Osteoblast (primary cell): ENCODE measurements at regions not wholly inside any gene's neighbourhood (a gene's known extent, or its start where the extent isn't known, plus 50 kb on each side); places are given as distances from the start of the nearest gene placed in this dataset.

Experiments used
- DNase-seq: peaks from one replicate; pipeline ENCODE4 v3.0.0; 2011; ENCODE audit warnings: low spot score, mixed read lengths; ENCODE audit not compliant: insufficient read length; ENCODE audit errors: missing footprints
- H2AFZ ChIP-seq: 2 replicates; pipeline ENCODE4 v1.6.0; 2011; ENCODE audit warnings: mild to moderate bottlenecking, low read length
- H3K27ac ChIP-seq: 2 replicates; pipeline ENCODE4 v1.5.1; 2011; ENCODE audit warnings: mild to moderate bottlenecking, low read depth, low read length, moderate library complexity
- H3K27me3 ChIP-seq: 2 replicates; pipeline ENCODE4 v1.6.0; 2012; ENCODE audit warnings: mild to moderate bottlenecking, control low read depth, inconsistent platforms, low read length, moderate library complexity; ENCODE audit not compliant: insufficient read depth
- H3K36me3 ChIP-seq: 2 replicates; pipeline ENCODE4 v1.5.1; 2011; ENCODE audit warnings: mild to moderate bottlenecking, low read length, control low read depth, moderate library complexity; ENCODE audit not compliant: insufficient read depth
- H3K4me1 ChIP-seq: 2 replicates; pipeline ENCODE4 v1.5.1; 2011; ENCODE audit warnings: mild to moderate bottlenecking, low read length, control low read depth, moderate library complexity; ENCODE audit not compliant: insufficient read depth
- H3K4me2 ChIP-seq: 2 replicates; pipeline ENCODE4 v1.6.0; 2011; ENCODE audit warnings: mild to moderate bottlenecking, low read length; ENCODE audit not compliant: insufficient read depth
- H3K4me3 ChIP-seq: fragments of 200-600 bp; sonication (generic); 3 replicates; pipeline ENCODE4 v1.5.1; 2012; ENCODE audit warnings: mild to moderate bottlenecking, low read length, inconsistent platforms; ENCODE audit not compliant: insufficient read depth
- H3K79me2 ChIP-seq: 2 replicates; pipeline ENCODE4 v1.6.0; 2012; ENCODE audit warnings: mild to moderate bottlenecking, low read length, control low read depth, inconsistent platforms; ENCODE audit not compliant: insufficient read depth
- H3K9me3 ChIP-seq: 2 replicates; pipeline ENCODE4 v1.5.1; 2011; ENCODE audit warnings: low read depth, low read length, control low read depth
- H4K20me1 ChIP-seq: 2 replicates; pipeline ENCODE4 v1.6.0; 2012; ENCODE audit warnings: mild to moderate bottlenecking, low read length, control low read depth; ENCODE audit not compliant: insufficient read depth
- TF ChIP-seq, protein P1 (sequence below): IDR thresholded peaks from 2 replicates; pipeline ENCODE4 v1.5.1; 2011; ENCODE audit warnings: mild to moderate bottlenecking, low read depth, low read length, moderate library complexity; ENCODE audit errors: extremely low read depth

DNA sequence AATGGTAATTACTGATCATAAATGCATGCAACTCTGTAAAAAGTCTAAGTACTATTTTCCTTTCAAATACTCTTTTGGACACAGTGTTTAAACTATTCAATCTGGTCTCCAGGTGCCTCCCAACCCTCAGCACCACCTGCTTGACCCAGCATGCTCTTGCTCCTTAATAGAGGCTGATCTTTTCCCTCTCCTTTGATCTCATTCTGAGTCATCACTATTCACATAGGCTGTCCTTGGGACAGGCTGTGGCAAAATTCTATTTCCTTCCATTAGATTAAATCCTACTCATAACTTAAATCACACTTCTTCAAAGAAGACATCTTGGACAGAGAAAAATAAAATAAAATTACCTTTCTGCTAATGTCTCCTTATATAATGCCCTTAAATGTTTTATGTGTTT is 199.4 kb upstream of the ST8SIA4 start:
- Histone ChIP-seq H3K4me3 (no peak overlapping the region), H3K4me2 (no peak overlapping the region), H3K79me2 (no peaks in the 10 kb centered on the region), H3K4me1 (no peaks in the 10 kb centered on the region), H4K20me1 (no peaks in the 10 kb centered on the region), H3K9me3 (no peaks in the 10 kb centered on the region), H3K27ac (no peak overlapping the region), H3K36me3 (no peaks in the 10 kb centered on the region), H2AFZ (no peak overlapping the region), H3K27me3 (no peaks in the 10 kb centered on the region)
- DNase-seq: no peak
- TF ChIP-seq, protein P1, sequence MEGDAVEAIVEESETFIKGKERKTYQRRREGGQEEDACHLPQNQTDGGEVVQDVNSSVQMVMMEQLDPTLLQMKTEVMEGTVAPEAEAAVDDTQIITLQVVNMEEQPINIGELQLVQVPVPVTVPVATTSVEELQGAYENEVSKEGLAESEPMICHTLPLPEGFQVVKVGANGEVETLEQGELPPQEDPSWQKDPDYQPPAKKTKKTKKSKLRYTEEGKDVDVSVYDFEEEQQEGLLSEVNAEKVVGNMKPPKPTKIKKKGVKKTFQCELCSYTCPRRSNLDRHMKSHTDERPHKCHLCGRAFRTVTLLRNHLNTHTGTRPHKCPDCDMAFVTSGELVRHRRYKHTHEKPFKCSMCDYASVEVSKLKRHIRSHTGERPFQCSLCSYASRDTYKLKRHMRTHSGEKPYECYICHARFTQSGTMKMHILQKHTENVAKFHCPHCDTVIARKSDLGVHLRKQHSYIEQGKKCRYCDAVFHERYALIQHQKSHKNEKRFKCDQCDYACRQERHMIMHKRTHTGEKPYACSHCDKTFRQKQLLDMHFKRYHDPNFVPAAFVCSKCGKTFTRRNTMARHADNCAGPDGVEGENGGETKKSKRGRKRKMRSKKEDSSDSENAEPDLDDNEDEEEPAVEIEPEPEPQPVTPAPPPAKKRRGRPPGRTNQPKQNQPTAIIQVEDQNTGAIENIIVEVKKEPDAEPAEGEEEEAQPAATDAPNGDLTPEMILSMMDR: no peak

DNA sequence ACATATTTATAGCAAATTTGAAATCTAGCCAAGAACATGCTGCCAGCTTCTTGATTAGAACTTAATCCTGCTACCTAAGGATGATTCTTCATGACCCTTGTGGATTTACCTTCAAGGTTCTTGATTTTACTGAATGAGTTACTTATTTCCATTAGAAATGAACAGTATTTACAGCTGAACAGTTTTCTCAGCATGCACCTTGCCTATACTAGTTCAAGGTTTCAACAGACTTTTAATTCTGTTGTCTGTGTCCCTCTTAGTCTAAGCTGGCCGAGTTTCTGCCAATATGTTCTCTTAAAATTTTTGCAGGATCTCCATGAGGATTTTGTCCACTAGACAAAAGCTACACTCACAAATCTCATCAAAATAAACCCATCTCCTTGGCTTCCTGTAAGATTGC is 188.8 kb upstream of the ST8SIA4 start:
- Histone ChIP-seq H3K27me3 (no peaks in the 10 kb centered on the region), H3K4me2 (no peak overlapping the region), H3K4me1 (no peaks in the 10 kb centered on the region), H4K20me1 (no peaks in the 10 kb centered on the region), H3K27ac (no peak overlapping the region), H3K36me3 (no peaks in the 10 kb centered on the region), H3K9me3 (no peaks in the 10 kb centered on the region), H2AFZ (no peak overlapping the region), H3K79me2 (no peaks in the 10 kb centered on the region), H3K4me3 (no peak overlapping the region)
- TF ChIP-seq, protein P1: no peak
- no peak for DNase-seq

DNA sequence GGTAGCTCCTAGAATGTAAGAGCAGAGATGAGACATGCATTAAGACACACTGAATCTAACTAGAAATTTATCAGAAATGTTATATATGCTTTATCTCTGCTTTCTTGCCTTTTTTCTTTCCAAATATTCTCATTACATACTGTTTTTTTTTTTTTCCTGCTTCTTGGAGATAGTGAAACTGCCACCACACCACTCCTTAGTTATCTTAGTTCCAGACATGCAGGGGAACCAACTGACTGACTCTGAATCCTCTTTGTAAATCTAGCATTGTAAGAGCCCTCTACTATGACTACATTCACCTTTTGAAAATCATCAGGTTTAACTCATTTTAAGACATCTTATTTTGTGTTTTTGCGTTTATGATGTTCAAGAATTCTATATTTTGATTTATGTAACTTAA is 181.3 kb upstream of the ST8SIA4 start:
- no peak overlapping the region for H3K27ac ChIP-seq
- no peaks in the 10 kb centered on the region for H3K4me1 ChIP-seq
- H3K4me3 ChIP-seq: no peak overlapping the region
- H3K9me3 ChIP-seq: no peaks in the 10 kb centered on the region
- no peak overlapping the region for H2AFZ ChIP-seq
- no peaks in the 10 kb centered on the region for H3K36me3 ChIP-seq
- no peaks in the 10 kb centered on the region for H3K79me2 ChIP-seq
- H3K27me3 ChIP-seq: no peaks in the 10 kb centered on the region
- TF ChIP-seq, protein P1: no peak
- H4K20me1 ChIP-seq: no peaks in the 10 kb centered on the region
- no peak overlapping the region for H3K4me2 ChIP-seq
- DNase-seq: no peak

DNA sequence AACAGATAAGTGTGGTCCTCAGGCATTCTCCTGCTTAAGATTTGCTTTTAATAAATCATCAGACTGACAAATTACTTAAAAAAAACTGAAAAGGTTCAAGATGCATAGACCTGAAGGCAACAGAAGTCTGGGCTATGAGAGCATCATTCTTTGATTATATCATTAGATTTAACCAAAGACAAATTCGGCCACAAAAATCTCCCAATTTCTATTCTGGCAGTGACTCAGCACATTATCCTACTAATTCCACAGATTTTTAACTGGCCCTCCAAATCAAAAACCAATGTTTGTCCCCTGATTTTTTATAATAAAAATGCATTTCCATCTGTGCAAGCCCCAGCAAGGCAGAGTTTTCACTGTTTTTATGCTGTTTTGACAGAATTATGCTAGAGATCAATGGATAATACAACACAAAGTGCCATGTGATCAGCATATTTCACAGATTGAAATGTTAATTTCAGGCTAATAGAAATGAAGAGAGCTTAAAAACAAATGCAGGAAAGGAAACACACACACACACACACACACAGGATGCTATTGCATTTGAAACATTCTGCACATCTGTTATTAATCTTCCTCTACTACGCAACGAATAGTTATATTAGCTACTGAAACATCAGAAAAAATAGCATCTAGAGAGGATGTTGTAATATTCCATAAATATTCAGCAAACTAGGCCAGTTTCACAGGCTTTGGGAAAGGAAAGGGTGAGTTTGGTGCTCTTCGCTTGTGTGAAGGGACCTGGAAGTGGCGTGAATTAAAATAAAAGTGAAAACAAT is 177.6 kb upstream of the ST8SIA4 start:
- Histone ChIP-seq H3K79me2 (no peaks in the 10 kb centered on the region), H2AFZ (no peak overlapping the region), H3K9me3 (peaks cover 3% of the 10 kb centered on the region), H3K4me1 (no peaks in the 10 kb centered on the region), H3K27me3 (no peaks in the 10 kb centered on the region), H4K20me1 (no peaks in the 10 kb centered on the region), H3K27ac (no peak overlapping the region), H3K4me2 (no peak overlapping the region), H3K36me3 (no peaks in the 10 kb centered on the region), H3K4me3 (no peak overlapping the region)
- DNase-seq: no peak
- TF ChIP-seq, protein P1: no peak
